OCI-LY7 (cell line): ENCODE measurements at regions not wholly inside any gene's neighbourhood (a gene's known extent, or its start where the extent isn't known, plus 50 kb on each side); places are given as distances from the start of the nearest gene placed in this dataset.

ENCODE experiments used
- EZH2phosphoT487 ChIP-seq: fragments of 200-600 bp; sonication (generic); IDR thresholded peaks from 2 replicates; pipeline ENCODE4 v1.6.1; 2018; ENCODE audit warnings: low read depth, borderline replicate concordance, mild to moderate bottlenecking, mixed run types, antibody characterized with exemption, low read length, moderate library complexity, mixed read lengths
- TF ChIP-seq, protein P1 (sequence below): fragments of 200-600 bp; sonication (generic); conservative IDR thresholded peaks from 2 replicates; pipeline ENCODE4 v1.5.1; 2014; ENCODE audit warnings: mild to moderate bottlenecking, antibody characterized with exemption, low read length, moderate library complexity, mixed read lengths

DNA sequence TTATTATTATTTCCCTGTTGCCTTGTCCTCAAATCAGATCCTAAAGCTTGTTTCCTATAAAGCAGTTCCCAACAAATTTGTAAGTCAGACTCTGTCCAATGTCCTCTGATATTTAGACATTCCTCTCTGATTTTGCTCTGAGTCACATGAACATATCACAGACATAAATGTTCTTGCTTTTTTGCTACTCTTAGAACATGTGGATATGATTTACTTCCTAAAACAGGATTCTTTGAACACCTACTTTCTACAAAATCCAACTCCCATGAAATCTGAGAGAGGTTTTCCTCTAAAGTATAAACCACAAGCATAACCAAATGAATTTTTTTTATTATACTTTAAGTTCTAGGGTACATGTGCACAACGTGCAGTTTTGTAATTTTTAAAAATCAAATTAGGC lies 181.3 kb upstream of the SLC38A2 start:
- TF ChIP-seq, protein P1, sequence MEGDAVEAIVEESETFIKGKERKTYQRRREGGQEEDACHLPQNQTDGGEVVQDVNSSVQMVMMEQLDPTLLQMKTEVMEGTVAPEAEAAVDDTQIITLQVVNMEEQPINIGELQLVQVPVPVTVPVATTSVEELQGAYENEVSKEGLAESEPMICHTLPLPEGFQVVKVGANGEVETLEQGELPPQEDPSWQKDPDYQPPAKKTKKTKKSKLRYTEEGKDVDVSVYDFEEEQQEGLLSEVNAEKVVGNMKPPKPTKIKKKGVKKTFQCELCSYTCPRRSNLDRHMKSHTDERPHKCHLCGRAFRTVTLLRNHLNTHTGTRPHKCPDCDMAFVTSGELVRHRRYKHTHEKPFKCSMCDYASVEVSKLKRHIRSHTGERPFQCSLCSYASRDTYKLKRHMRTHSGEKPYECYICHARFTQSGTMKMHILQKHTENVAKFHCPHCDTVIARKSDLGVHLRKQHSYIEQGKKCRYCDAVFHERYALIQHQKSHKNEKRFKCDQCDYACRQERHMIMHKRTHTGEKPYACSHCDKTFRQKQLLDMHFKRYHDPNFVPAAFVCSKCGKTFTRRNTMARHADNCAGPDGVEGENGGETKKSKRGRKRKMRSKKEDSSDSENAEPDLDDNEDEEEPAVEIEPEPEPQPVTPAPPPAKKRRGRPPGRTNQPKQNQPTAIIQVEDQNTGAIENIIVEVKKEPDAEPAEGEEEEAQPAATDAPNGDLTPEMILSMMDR, result no peak
- no peak for TF ChIP-seq EZH2phosphoT487
